ENCODE measurements at regions not wholly inside any gene's neighbourhood (a gene's known extent, or its start where the extent isn't known, plus 50 kb on each side); places are given as distances from the start of the nearest gene placed in this dataset.

GRCh38 chr1:220385158-220385557 is 112.9 kb upstream of the RAB3GAP2 start (continued):
- TF ChIP-seq CHD7 (IDR thresholded peaks at IDR 0.05; ENCODE audit: insufficient replicate concordance, low read length) (no peak), SRF (IDR thresholded peaks at IDR 0.05; ENCODE audit: low read depth, low read length) (no peak), BCL11A (IDR thresholded peaks at IDR 0.05; ENCODE audit: low read depth in 2 of 2, low read length in 2 of 2) (no peak), CBX8 (IDR thresholded peaks at IDR 0.05; ENCODE audit: borderline replicate concordance, low read depth, low read length) (no peak), KDM5A (IDR thresholded peaks at IDR 0.05; ENCODE audit: low read length) (no peak), JUND (IDR thresholded peaks at IDR 0.05; ENCODE audit: low read length) (no peak), SIX5 (IDR thresholded peaks at IDR 0.05; ENCODE audit: low read depth, low read length) (no peak), SUZ12 (IDR thresholded peaks at IDR 0.05; ENCODE audit: low read length) (no peak), RAD21 (IDR thresholded peaks at IDR 0.05 in 1 of 2, conservative IDR thresholded peaks at IDR 0.05 in 1 of 2; ENCODE audit: low read depth in 2 of 2, low read length in 2 of 2) (no peak), CTBP2 (IDR thresholded peaks at IDR 0.05; ENCODE audit: borderline replicate concordance, insufficient read depth, insufficient read length, low read length) (no peak), KDM1A (IDR thresholded peaks at IDR 0.05; ENCODE audit: borderline replicate concordance, low read length) (no peak), ZNF274 (IDR thresholded peaks at IDR 0.05; ENCODE audit: borderline replicate concordance, extremely low read depth, low read length) (no peak), SP2 (IDR thresholded peaks at IDR 0.05; ENCODE audit: low read length) (no peak)

Measured in H1 (cell line).